Smooth muscle cell (in vitro differentiated cells): ENCODE measurements at regions not wholly inside any gene's neighbourhood (a gene's known extent, or its start where the extent isn't known, plus 50 kb on each side); places are given as distances from the start of the nearest gene placed in this dataset.
A peak's percentile ranks its signal among the peaks of the same experiment; 100 is the strongest.

Experiments used
- DNase-seq: peaks from one replicate; lab custom pipeline; 2025; ENCODE audit not compliant: unreplicated experiment; lab: John Stamatoyannopoulos, UW
- H2AFZ ChIP-seq: fragments of 200-600 bp; sonication (generic); 2 replicates; pipeline ENCODE4 v1.6.0; 2016; ENCODE audit warnings: antibody characterized with exemption, low read depth, mild to moderate bottlenecking
- H3F3A ChIP-seq: fragments of 200-600 bp; sonication (generic); 2 replicates; pipeline ENCODE4 v1.6.0; 2017; ENCODE audit warnings: antibody characterized with exemption, low read depth
- H3K27ac ChIP-seq: fragments of 200-600 bp; sonication (generic); 2 replicates; pipeline ENCODE4 v1.5.1; 2016; ENCODE audit warnings: low read depth, mild to moderate bottlenecking
- H3K27me3 ChIP-seq: fragments of 200-600 bp; sonication (generic); 2 replicates; pipeline ENCODE4 v1.6.1; 2016; ENCODE audit warnings: low read depth, mild to moderate bottlenecking
- H3K36me3 ChIP-seq: fragments of 200-600 bp; sonication (generic); 2 replicates; pipeline ENCODE4 v1.5.1; 2016; ENCODE audit warnings: low read depth
- H3K4me1 ChIP-seq: fragments of 200-600 bp; sonication (generic); 2 replicates; pipeline ENCODE4 v1.5.1; 2016; ENCODE audit warnings: low read depth
- H3K4me2 ChIP-seq: fragments of 200-600 bp; sonication (generic); 2 replicates; pipeline ENCODE4 v1.6.0; 2016; ENCODE audit warnings: mild to moderate bottlenecking
- H3K4me3 ChIP-seq: fragments of 200-600 bp; sonication (generic); 2 replicates; pipeline ENCODE4 v1.5.1; 2016; ENCODE audit warnings: mild to moderate bottlenecking
- H3K79me2 ChIP-seq: fragments of 200-600 bp; sonication (generic); 2 replicates; pipeline ENCODE4 v1.6.0; 2016; ENCODE audit warnings: low read depth, mild to moderate bottlenecking
- H3K9ac ChIP-seq: fragments of 200-600 bp; sonication (generic); 2 replicates; pipeline ENCODE4 v1.6.0; 2016; ENCODE audit warnings: low read depth
- H3K9me3 ChIP-seq: fragments of 200-600 bp; sonication (generic); replicated peaks from 2 replicates; pipeline ENCODE4 v1.5.1; 2016; ENCODE audit warnings: low read depth
- H4K20me1 ChIP-seq: fragments of 200-600 bp; sonication (generic); 2 replicates; pipeline ENCODE4 v1.6.0; 2016; ENCODE audit warnings: low read depth
- CTCF ChIP-seq: fragments of 200-600 bp; sonication (generic); IDR thresholded peaks from 2 replicates; pipeline ENCODE4 v1.5.1; 2017; ENCODE audit warnings: borderline replicate concordance, mild to moderate bottlenecking, antibody characterized with exemption; ENCODE audit not compliant: insufficient read depth, poor library complexity, severe bottlenecking
- WGBS: methylation state at CpG from one replicate; pipeline ENCODE4 v1.1.7; 2016; ENCODE audit warnings: low lambda C conversion rate; 5-methylcytosine and 5-hydroxymethylcytosine counted together

GRCh38 chr3:144638009-144638408, 666.4 kb downstream of the DIPK2A start:
- H3K4me2 ChIP-seq: no peak overlapping the region
- no peaks in the 10 kb centered on the region for H3K27me3 ChIP-seq
- DNase-seq: no peak
- no peaks in the 10 kb centered on the region for H4K20me1 ChIP-seq
- TF ChIP-seq CTCF: no peak
- H3K9ac ChIP-seq: no peak overlapping the region
- H3F3A ChIP-seq: no peaks in the 10 kb centered on the region
- no peaks in the 10 kb centered on the region for H3K79me2 ChIP-seq
- no peak overlapping the region for H3K4me3 ChIP-seq
- no peaks in the 10 kb centered on the region for H3K4me1 ChIP-seq
- H3K9me3 ChIP-seq: no peaks in the 10 kb centered on the region
- no peak overlapping the region for H2AFZ ChIP-seq
- H3K36me3 ChIP-seq: no peaks in the 10 kb centered on the region
- no peak overlapping the region for H3K27ac ChIP-seq

GRCh38 chr3:144643771-144644198, 672.2 kb downstream of the DIPK2A start:
- H3K9me3 ChIP-seq: no peaks in the 10 kb centered on the region
- H3K27me3 ChIP-seq: no peaks in the 10 kb centered on the region
- H3K9ac ChIP-seq: no peak overlapping the region
- H3K4me1 ChIP-seq: no peaks in the 10 kb centered on the region
- no peak overlapping the region for H3K4me3 ChIP-seq
- 7% methylated on average over 3 of the region's 3 CpGs for WGBS
- H3K4me2 ChIP-seq: peak overlapping the region; percentile 65
- H3K79me2 ChIP-seq: no peaks in the 10 kb centered on the region
- DNase-seq: peak; percentile 10
- H3F3A ChIP-seq: no peaks in the 10 kb centered on the region
- H3K36me3 ChIP-seq: no peaks in the 10 kb centered on the region
- TF ChIP-seq CTCF: no peak
- H3K27ac ChIP-seq: peak overlapping the region; percentile 66
- H4K20me1 ChIP-seq: no peaks in the 10 kb centered on the region
- H2AFZ ChIP-seq: peak overlapping the region; percentile 4

DNA sequence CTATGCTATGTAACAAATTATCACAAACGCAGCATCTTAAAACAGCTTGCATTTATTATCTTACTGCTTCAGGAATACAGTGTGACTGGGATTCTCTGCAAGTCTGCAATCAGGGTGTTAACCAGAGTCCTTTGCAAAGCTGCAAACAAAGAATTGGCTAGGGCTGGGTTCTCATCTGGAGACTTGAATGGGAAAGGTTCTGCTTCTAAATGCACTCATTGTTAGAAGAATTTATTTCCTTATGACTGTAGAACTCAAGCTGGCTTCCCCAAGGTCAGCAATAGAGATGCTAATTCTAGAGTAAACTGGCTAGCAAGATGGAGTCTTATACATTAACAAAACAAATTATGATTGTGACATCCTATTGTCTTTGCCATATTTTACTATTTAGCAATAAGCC, 673.7 kb downstream of the DIPK2A start:
- Histone ChIP-seq H3K79me2 (no peaks in the 10 kb centered on the region), H2AFZ (no peak overlapping the region), H3K9me3 (no peaks in the 10 kb centered on the region), H3K4me1 (no peaks in the 10 kb centered on the region), H3K9ac (no peak overlapping the region), H3K4me2 (no peak overlapping the region), H3K36me3 (no peaks in the 10 kb centered on the region), H3K27me3 (no peaks in the 10 kb centered on the region), H3K4me3 (no peak overlapping the region), H4K20me1 (no peaks in the 10 kb centered on the region), H3K27ac (no peak overlapping the region), H3F3A (no peaks in the 10 kb centered on the region)
- TF ChIP-seq CTCF: no peak
- DNase-seq: no peak
- WGBS: 83% methylated on average over 1 of the region's 1 CpG

- Histone ChIP-seq H3K4me3 (no peak overlapping the region), H3K4me2 (no peak overlapping the region), H3F3A (no peaks in the 10 kb centered on the region), H3K79me2 (no peaks in the 10 kb centered on the region), H3K27ac (no peak overlapping the region), H2AFZ (peak overlapping the region; percentile 0), H3K36me3 (no peaks in the 10 kb centered on the region), H3K4me1 (no peaks in the 10 kb centered on the region), H4K20me1 (no peaks in the 10 kb centered on the region), H3K9me3 (no peaks in the 10 kb centered on the region), H3K27me3 (no peaks in the 10 kb centered on the region), H3K9ac (no peak overlapping the region)
- WGBS: 95% methylated on average over 5 of the region's 5 CpGs
- TF ChIP-seq CTCF: no peak
- DNase-seq: no peak
Measured at GRCh38 chr3:144650380-144650779, 678.8 kb downstream of the DIPK2A start.
